Kidney epithelial cell (primary cell): ENCODE measurements at regions not wholly inside any gene's neighbourhood (a gene's known extent, or its start where the extent isn't known, plus 50 kb on each side); places are given as distances from the start of the nearest gene placed in this dataset.

Experiments used
- DNase-seq: peaks from one replicate; pipeline ENCODE4 v3.0.0-alpha.2; 2010; ENCODE audit warnings: low read depth
- H3K27me3 ChIP-seq: 2 replicates; pipeline ENCODE4 v1.6.0; 2011; ENCODE audit warnings: low read length; ENCODE audit not compliant: control insufficient read depth, insufficient read depth
- H3K36me3 ChIP-seq: 2 replicates; pipeline ENCODE4 v1.5.1; 2011; ENCODE audit warnings: low read length; ENCODE audit not compliant: control insufficient read depth, insufficient read depth
- H3K4me3 ChIP-seq: 2 replicates; pipeline ENCODE4 v1.5.1; 2011; ENCODE audit warnings: low read depth, mild to moderate bottlenecking, control low read depth, low read length
- TF ChIP-seq, protein P1 (sequence below): IDR thresholded peaks from 2 replicates; pipeline ENCODE4 v1.5.1; 2011; ENCODE audit warnings: mild to moderate bottlenecking, moderate library complexity, low read length, control low read depth, inconsistent platforms; ENCODE audit not compliant: insufficient read depth, poor library complexity, severe bottlenecking

DNA sequence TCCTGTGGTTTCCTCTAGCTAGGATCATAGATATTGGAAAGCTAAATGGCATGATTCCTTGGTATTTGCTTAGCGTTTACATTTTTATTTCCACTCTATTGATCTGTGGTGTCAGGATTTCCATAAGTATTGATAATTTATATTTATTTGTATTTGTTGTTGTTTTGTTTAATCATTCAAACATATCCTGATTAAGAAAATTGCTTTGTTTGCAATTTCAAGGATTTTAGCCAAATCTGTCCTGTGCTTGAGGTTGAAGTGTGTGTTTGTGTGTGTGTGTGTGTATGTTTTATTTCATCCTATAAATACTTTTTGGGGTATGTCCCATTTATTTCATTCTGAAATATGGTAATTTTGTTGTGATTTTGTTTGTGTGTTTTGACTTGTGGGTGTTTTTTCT lies 1884.1 kb upstream of the CDH6 start:
- Histone ChIP-seq H3K36me3 (no peaks in the 10 kb centered on the region), H3K27me3 (no peaks in the 10 kb centered on the region), H3K4me3 (no peak overlapping the region)
- TF ChIP-seq, protein P1, sequence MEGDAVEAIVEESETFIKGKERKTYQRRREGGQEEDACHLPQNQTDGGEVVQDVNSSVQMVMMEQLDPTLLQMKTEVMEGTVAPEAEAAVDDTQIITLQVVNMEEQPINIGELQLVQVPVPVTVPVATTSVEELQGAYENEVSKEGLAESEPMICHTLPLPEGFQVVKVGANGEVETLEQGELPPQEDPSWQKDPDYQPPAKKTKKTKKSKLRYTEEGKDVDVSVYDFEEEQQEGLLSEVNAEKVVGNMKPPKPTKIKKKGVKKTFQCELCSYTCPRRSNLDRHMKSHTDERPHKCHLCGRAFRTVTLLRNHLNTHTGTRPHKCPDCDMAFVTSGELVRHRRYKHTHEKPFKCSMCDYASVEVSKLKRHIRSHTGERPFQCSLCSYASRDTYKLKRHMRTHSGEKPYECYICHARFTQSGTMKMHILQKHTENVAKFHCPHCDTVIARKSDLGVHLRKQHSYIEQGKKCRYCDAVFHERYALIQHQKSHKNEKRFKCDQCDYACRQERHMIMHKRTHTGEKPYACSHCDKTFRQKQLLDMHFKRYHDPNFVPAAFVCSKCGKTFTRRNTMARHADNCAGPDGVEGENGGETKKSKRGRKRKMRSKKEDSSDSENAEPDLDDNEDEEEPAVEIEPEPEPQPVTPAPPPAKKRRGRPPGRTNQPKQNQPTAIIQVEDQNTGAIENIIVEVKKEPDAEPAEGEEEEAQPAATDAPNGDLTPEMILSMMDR = no peak
- no peak for DNase-seq

- H3K27me3 ChIP-seq = no peaks in the 10 kb centered on the region
- no peak overlapping the region for H3K4me3 ChIP-seq
- TF ChIP-seq, protein P1 = no peak
- DNase-seq = no peak
- no peaks in the 10 kb centered on the region for H3K36me3 ChIP-seq
Observed at GRCh38 chr5:29307478-29307877, 1886.0 kb upstream of the CDH6 start.

GRCh38 chr5:29304545-29304944 lies 1888.9 kb upstream of the CDH6 start:
- no peak for DNase-seq
- Histone ChIP-seq H3K27me3 (no peaks in the 10 kb centered on the region), H3K36me3 (no peaks in the 10 kb centered on the region), H3K4me3 (no peak overlapping the region)
- TF ChIP-seq, protein P1 = no peak

GRCh38 chr5:29296548-29296947 lies 1896.9 kb upstream of the CDH6 start:
- Histone ChIP-seq H3K4me3 (no peak overlapping the region), H3K27me3 (no peaks in the 10 kb centered on the region), H3K36me3 (no peaks in the 10 kb centered on the region)
- TF ChIP-seq, protein P1 = no peak
- no peak for DNase-seq

DNA sequence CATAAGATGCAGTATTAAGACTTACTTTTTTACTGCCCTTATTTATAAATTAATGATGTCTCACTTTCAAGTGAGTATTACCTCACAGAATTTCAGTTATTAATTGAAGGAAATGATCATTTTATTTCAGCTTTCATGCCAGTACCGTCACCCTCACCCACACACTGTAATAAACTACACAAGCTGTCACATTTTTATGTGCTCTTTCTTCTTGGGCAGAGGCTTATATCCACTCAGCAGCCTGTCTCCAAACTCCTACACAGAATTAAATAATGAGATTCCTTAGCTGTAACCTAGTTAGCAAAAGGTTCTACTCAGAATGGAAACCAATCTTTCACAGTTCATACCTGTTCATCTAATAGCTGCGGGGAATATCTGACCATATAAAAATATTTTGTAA lies 1915.8 kb upstream of the CDH6 start:
- TF ChIP-seq, protein P1 = no peak
- H3K4me3 ChIP-seq = no peak overlapping the region
- DNase-seq = no peak
- H3K36me3 ChIP-seq = no peaks in the 10 kb centered on the region
- H3K27me3 ChIP-seq = no peaks in the 10 kb centered on the region

GRCh38 chr5:29276371-29276770 lies 1917.1 kb upstream of the CDH6 start:
- no peaks in the 10 kb centered on the region for H3K27me3 ChIP-seq
- TF ChIP-seq, protein P1 = no peak
- H3K36me3 ChIP-seq = no peaks in the 10 kb centered on the region
- no peak overlapping the region for H3K4me3 ChIP-seq
- DNase-seq = no peak
